ENCODE measurements at regions not wholly inside any gene's neighbourhood (a gene's known extent, or its start where the extent isn't known, plus 50 kb on each side); places are given as distances from the start of the nearest gene placed in this dataset.

DNA sequence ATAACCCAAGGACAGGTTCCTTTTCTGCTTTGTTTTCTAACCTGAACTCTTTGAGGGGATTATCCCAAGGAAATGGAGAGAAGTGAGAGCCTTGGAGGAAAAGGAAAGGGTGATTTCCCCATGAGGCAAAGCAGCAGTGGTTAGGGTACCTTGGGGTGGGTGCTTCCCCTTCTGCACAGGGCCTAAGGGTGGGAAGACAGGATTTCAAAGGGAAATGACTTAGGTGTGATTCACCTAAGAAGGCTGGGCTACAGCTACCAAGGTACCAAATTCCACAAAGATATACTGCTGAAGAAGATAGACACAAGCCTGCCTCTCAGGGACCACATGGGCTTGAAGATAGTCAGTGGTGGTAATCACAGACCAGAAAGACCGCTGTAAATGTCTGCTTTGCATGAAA is 325.3 kb upstream of the DPH6 start:
- H2BK15ac ChIP-seq (ENCODE audit: low read depth, poor library complexity, severe bottlenecking), result no peak overlapping the region
- no peak overlapping the region for H3K14ac ChIP-seq (ENCODE audit: low read length in 2 of 2)
- H2AK5ac ChIP-seq (ENCODE audit: low read length, severe bottlenecking), result no peak overlapping the region
- no peak overlapping the region for H4K8ac ChIP-seq (ENCODE audit: low read length)
- H3K4ac ChIP-seq (ENCODE audit: low read depth in 1 of 2, low read length in 2 of 2), result no peak overlapping the region
- 93% methylated on average over 1 of the region's 1 CpG for WGBS
- H2BK12ac ChIP-seq (ENCODE audit: low read length in 2 of 2), result no peak overlapping the region
- no peak overlapping the region for H3K27ac ChIP-seq (ENCODE audit: low read length, poor library complexity, severe bottlenecking)
- no peaks in the 10 kb centered on the region for H3K36me3 ChIP-seq (ENCODE audit: control insufficient read depth in 1 of 2, insufficient read depth in 2 of 2, low read depth in 1 of 2, low read length in 2 of 2)
- H3K27me3 ChIP-seq (ENCODE audit: control insufficient read depth in 1 of 2, insufficient read depth in 1 of 2, low read length in 2 of 2), result no peaks in the 10 kb centered on the region
- H3K79me1 ChIP-seq (replicated peaks; ENCODE audit: low read length, poor library complexity, severe bottlenecking), result no peaks in the 10 kb centered on the region
- H3K4me2 ChIP-seq (ENCODE audit: low read length, poor library complexity, severe bottlenecking), result no peak overlapping the region
- DNase-seq, result no peak
- no peak overlapping the region for H4K91ac ChIP-seq (ENCODE audit: low read length)
- no peak overlapping the region for H3K23ac ChIP-seq (ENCODE audit: low read length in 2 of 2)
- H3K4me3 ChIP-seq (ENCODE audit: insufficient read depth in 1 of 2, low read depth in 1 of 2, low read length in 2 of 2), result no peak overlapping the region
- no peak overlapping the region for H3K9ac ChIP-seq (ENCODE audit: low read length)
- H2AFZ ChIP-seq (ENCODE audit: low read depth, low read length), result no peak overlapping the region
- no peak overlapping the region for H2BK120ac ChIP-seq (ENCODE audit: low read depth, low read length)
- H3K4me1 ChIP-seq (ENCODE audit: control insufficient read depth, insufficient read depth, low read depth, low read length), result no peaks in the 10 kb centered on the region
- no peaks in the 10 kb centered on the region for H3K9me3 ChIP-seq (ENCODE audit: control insufficient read depth, low read length)
- no peak overlapping the region for H2BK5ac ChIP-seq (ENCODE audit: low read depth, low read length, poor library complexity, severe bottlenecking)
- H3K18ac ChIP-seq (ENCODE audit: low read depth in 1 of 2, low read length in 2 of 2), result no peak overlapping the region

DNA sequence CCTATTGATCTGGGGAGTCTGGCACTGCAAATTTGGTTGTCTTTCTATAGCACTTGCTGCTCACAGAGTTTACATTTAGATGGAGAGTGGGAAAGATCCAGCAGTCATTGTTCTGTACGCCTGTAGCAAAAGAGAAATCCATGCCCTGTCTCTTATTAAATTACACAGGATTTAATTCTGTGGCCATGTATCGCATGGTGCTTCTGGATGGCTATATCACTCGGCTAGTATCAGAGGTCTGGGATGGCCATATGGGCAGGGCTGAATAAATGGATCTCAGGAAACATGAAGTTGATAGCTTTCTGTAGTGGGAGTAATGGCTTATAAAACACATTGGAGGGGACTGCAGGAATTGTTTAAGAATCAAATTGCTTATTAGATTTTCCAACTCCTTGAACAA is 325.8 kb upstream of the DPH6 start:
- H2BK12ac ChIP-seq (ENCODE audit: low read length in 2 of 2), result no peak overlapping the region
- no peak overlapping the region for H2BK5ac ChIP-seq (ENCODE audit: low read depth, low read length, poor library complexity, severe bottlenecking)
- no peak overlapping the region for H3K18ac ChIP-seq (ENCODE audit: low read depth in 1 of 2, low read length in 2 of 2)
- H2BK15ac ChIP-seq (ENCODE audit: low read depth, poor library complexity, severe bottlenecking), result no peak overlapping the region
- H3K79me1 ChIP-seq (replicated peaks; ENCODE audit: low read length, poor library complexity, severe bottlenecking), result no peaks in the 10 kb centered on the region
- no peak overlapping the region for H4K8ac ChIP-seq (ENCODE audit: low read length)
- no peaks in the 10 kb centered on the region for H3K9me3 ChIP-seq (ENCODE audit: control insufficient read depth, low read length)
- H3K4me3 ChIP-seq (ENCODE audit: insufficient read depth in 1 of 2, low read depth in 1 of 2, low read length in 2 of 2), result no peak overlapping the region
- no peak overlapping the region for H3K9ac ChIP-seq (ENCODE audit: low read length)
- H3K4me2 ChIP-seq (ENCODE audit: low read length, poor library complexity, severe bottlenecking), result no peak overlapping the region
- no peaks in the 10 kb centered on the region for H3K4me1 ChIP-seq (ENCODE audit: control insufficient read depth, insufficient read depth, low read depth, low read length)
- no peaks in the 10 kb centered on the region for H3K27me3 ChIP-seq (ENCODE audit: control insufficient read depth in 1 of 2, insufficient read depth in 1 of 2, low read length in 2 of 2)
- H3K14ac ChIP-seq (ENCODE audit: low read length in 2 of 2), result no peak overlapping the region
- no peak overlapping the region for H3K23ac ChIP-seq (ENCODE audit: low read length in 2 of 2)
- H2BK120ac ChIP-seq (ENCODE audit: low read depth, low read length), result no peak overlapping the region
- no peak overlapping the region for H3K4ac ChIP-seq (ENCODE audit: low read depth in 1 of 2, low read length in 2 of 2)
- WGBS, result 91% methylated on average over 3 of the region's 3 CpGs
- H2AK5ac ChIP-seq (ENCODE audit: low read length, severe bottlenecking), result no peak overlapping the region
- H4K91ac ChIP-seq (ENCODE audit: low read length), result no peak overlapping the region
- DNase-seq, result no peak
- H3K27ac ChIP-seq (ENCODE audit: low read length, poor library complexity, severe bottlenecking), result no peak overlapping the region
- H3K36me3 ChIP-seq (ENCODE audit: control insufficient read depth in 1 of 2, insufficient read depth in 2 of 2, low read depth in 1 of 2, low read length in 2 of 2), result no peaks in the 10 kb centered on the region
- no peak overlapping the region for H2AFZ ChIP-seq (ENCODE audit: low read depth, low read length)

DNA sequence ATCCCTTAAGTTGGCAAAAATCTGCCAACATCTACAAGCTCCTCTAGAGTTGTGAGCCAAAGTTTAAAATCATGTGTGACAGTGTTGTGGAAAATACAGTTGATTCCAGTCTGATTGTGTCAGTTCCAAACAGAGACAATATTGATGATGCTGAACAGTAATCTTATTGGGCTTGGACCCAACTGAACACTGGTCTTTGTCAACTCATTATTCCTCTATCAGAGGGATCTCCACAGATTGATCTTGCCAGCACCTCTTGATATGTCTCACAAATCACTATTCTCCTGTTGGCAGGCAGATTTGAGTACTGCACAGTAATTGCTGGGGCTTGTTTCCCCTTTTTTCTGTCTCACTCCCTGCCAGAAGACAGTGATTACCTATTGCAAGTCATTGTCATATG is 326.6 kb upstream of the DPH6 start:
- no peaks in the 10 kb centered on the region for H3K27me3 ChIP-seq (ENCODE audit: control insufficient read depth in 1 of 2, insufficient read depth in 1 of 2, low read length in 2 of 2)
- no peaks in the 10 kb centered on the region for H3K79me1 ChIP-seq (replicated peaks; ENCODE audit: low read length, poor library complexity, severe bottlenecking)
- H3K4me3 ChIP-seq (ENCODE audit: insufficient read depth in 1 of 2, low read depth in 1 of 2, low read length in 2 of 2), result no peak overlapping the region
- H4K91ac ChIP-seq (ENCODE audit: low read length), result no peak overlapping the region
- no peak overlapping the region for H2BK15ac ChIP-seq (ENCODE audit: low read depth, poor library complexity, severe bottlenecking)
- H2AK5ac ChIP-seq (ENCODE audit: low read length, severe bottlenecking), result no peak overlapping the region
- H3K4me2 ChIP-seq (ENCODE audit: low read length, poor library complexity, severe bottlenecking), result no peak overlapping the region
- DNase-seq, result no peak
- H3K23ac ChIP-seq (ENCODE audit: low read length in 2 of 2), result no peak overlapping the region
- no peaks in the 10 kb centered on the region for H3K9me3 ChIP-seq (ENCODE audit: control insufficient read depth, low read length)
- H3K9ac ChIP-seq (ENCODE audit: low read length), result no peak overlapping the region
- no peak overlapping the region for H3K14ac ChIP-seq (ENCODE audit: low read length in 2 of 2)
- no peak overlapping the region for H2BK12ac ChIP-seq (ENCODE audit: low read length in 2 of 2)
- no peak overlapping the region for H2BK120ac ChIP-seq (ENCODE audit: low read depth, low read length)
- H3K4me1 ChIP-seq (ENCODE audit: control insufficient read depth, insufficient read depth, low read depth, low read length), result no peaks in the 10 kb centered on the region
- H3K36me3 ChIP-seq (ENCODE audit: control insufficient read depth in 1 of 2, insufficient read depth in 2 of 2, low read depth in 1 of 2, low read length in 2 of 2), result no peaks in the 10 kb centered on the region
- H3K27ac ChIP-seq (ENCODE audit: low read length, poor library complexity, severe bottlenecking), result no peak overlapping the region
- no peak overlapping the region for H2AFZ ChIP-seq (ENCODE audit: low read depth, low read length)
- H3K18ac ChIP-seq (ENCODE audit: low read depth in 1 of 2, low read length in 2 of 2), result no peak overlapping the region
- no peak overlapping the region for H3K4ac ChIP-seq (ENCODE audit: low read depth in 1 of 2, low read length in 2 of 2)
- no peak overlapping the region for H2BK5ac ChIP-seq (ENCODE audit: low read depth, low read length, poor library complexity, severe bottlenecking)
- H4K8ac ChIP-seq (ENCODE audit: low read length), result no peak overlapping the region

GRCh38 chr15:35874260-35874905 is 328.4 kb upstream of the DPH6 start:
- Histone ChIP-seq H3K4me3 (ENCODE audit: insufficient read depth in 1 of 2, low read depth in 1 of 2, low read length in 2 of 2) (no peak overlapping the region), H2AFZ (ENCODE audit: low read depth, low read length) (no peak overlapping the region), H2BK12ac (ENCODE audit: low read length in 2 of 2) (no peak overlapping the region), H3K4me1 (ENCODE audit: control insufficient read depth, insufficient read depth, low read depth, low read length) (no peaks in the 10 kb centered on the region), H3K23ac (ENCODE audit: low read length in 2 of 2) (no peak overlapping the region), H3K9me3 (ENCODE audit: control insufficient read depth, low read length) (no peaks in the 10 kb centered on the region), H4K8ac (ENCODE audit: low read length) (no peak overlapping the region), H2BK15ac (ENCODE audit: low read depth, poor library complexity, severe bottlenecking) (no peak overlapping the region), H3K27ac (ENCODE audit: low read length, poor library complexity, severe bottlenecking) (no peak overlapping the region), H3K14ac (ENCODE audit: low read length in 2 of 2) (no peak overlapping the region), H3K79me1 (replicated peaks; ENCODE audit: low read length, poor library complexity, severe bottlenecking) (no peaks in the 10 kb centered on the region), H3K36me3 (ENCODE audit: control insufficient read depth in 1 of 2, insufficient read depth in 2 of 2, low read depth in 1 of 2, low read length in 2 of 2) (no peaks in the 10 kb centered on the region), H2AK5ac (ENCODE audit: low read length, severe bottlenecking) (no peak overlapping the region), H3K18ac (ENCODE audit: low read depth in 1 of 2, low read length in 2 of 2) (no peak overlapping the region), H2BK5ac (ENCODE audit: low read depth, low read length, poor library complexity, severe bottlenecking) (no peak overlapping the region), H2BK120ac (ENCODE audit: low read depth, low read length) (no peak overlapping the region), H4K91ac (ENCODE audit: low read length) (no peak overlapping the region), H3K27me3 (ENCODE audit: control insufficient read depth in 1 of 2, insufficient read depth in 1 of 2, low read length in 2 of 2) (no peaks in the 10 kb centered on the region), H3K9ac (ENCODE audit: low read length) (no peak overlapping the region), H3K4me2 (ENCODE audit: low read length, poor library complexity, severe bottlenecking) (no peak overlapping the region), H3K4ac (ENCODE audit: low read depth in 1 of 2, low read length in 2 of 2) (no peak overlapping the region)
- DNase-seq, result peak; percentile 58
